Pancreas (tissue), 10 donors: ENCODE measurements at regions not wholly inside any gene's neighbourhood (a gene's known extent, or its start where the extent isn't known, plus 50 kb on each side); places are given as distances from the start of the nearest gene placed in this dataset.

Source experiments
- ATAC-seq, 4 donors: fragments of 200-7000 bp; cut with Tn5 transposase; one replicate each; pipeline versions ENCODE4 v1.8.0 to v1.9.1; 2020; ENCODE audit warnings: mild to moderate bottlenecking in 4 of 4, moderate library complexity in 4 of 4
- DNase-seq, 6 donors: peaks; one replicate each; pipeline ENCODE4 v3.0.0-alpha.2; 2020
- FAIRE-seq: peaks from 2 replicates; lab custom pipeline; 2012; peaks lifted over from hg19 to GRCh38; lab: Jason Lieb, UNC
- H3K27ac ChIP-seq, 4 donors: fragments of 200-600 bp; sonication (generic); 1 replicate in 3 of 4; 2 replicates in 1 of 4; pipeline versions ENCODE4 v1.5.0 to v1.8.0; 2020
- H3K27me3 ChIP-seq, 4 donors: fragments of 200-600 bp; one replicate each; pipeline ENCODE4 v1.8.0; 2021
- H3K36me3 ChIP-seq, 3 donors: fragments of 200-600 bp; sonication (generic) in 1 of 3; one replicate each; pipeline versions ENCODE4 v1.5.0 to v1.8.0; 2020 to 2021
- H3K4me1 ChIP-seq, 3 donors: fragments of 200-600 bp; one replicate each; pipeline ENCODE4 v1.8.0; 2021
- H3K4me3 ChIP-seq, 4 donors: fragments of 200-600 bp; sonication (generic) in 2 of 4; one replicate each; pipeline versions ENCODE4 v1.5.0 to v1.8.0; 2020 to 2021
- H3K9me3 ChIP-seq, 4 donors: fragments of 200-600 bp; one replicate each; pipeline ENCODE4 v1.8.0; 2021
- WGBS, 2 donors: extraction: QIAGEN DNeasy Blood & Tissue Kit; methylation state at CpG; one replicate each; pipeline ENCODE4 v1.1.7; 2013; 5-methylcytosine and 5-hydroxymethylcytosine counted together
- intact Hi-C, 3 donors: fragments of 100-400 bp; cut with DNase I; formaldehyde crosslinking; loops; one replicate each; pipeline versions ENCODE4 v1.11.1 to v1.14.2; 2022
- TF ChIP-seq, protein P1 (sequence below), 4 donors: fragments of 200-600 bp; sonication (generic) in 3 of 4; IDR thresholded peaks; one replicate each; pipeline versions ENCODE4 v1.5.0 to v1.8.0; 2021; ENCODE audit warnings: antibody characterized with exemption in 4 of 4
- donor health status: healthy with polysubstance abuse.
- donor health status: DM: no; HTN: no; CAD: no; lungs with moderate emphysema.
- donor health status: DM: no; HTN: no; CAD: no.
- donor health status: control.
- donor health status: control.
- donor health status: Bipolar disorder and iron deficiency.
- donor health status: DM: yes; HTN: yes; CAD: no.
- donor health status: DM: no; HTN: no; CAD: no.
- donor health status: DM: no; HTN: no; CAD: no.
- donor health status: DM: yes; HTN: yes; CAD: no.

GRCh38 chr5:155189476-155189875, 175.9 kb downstream of the KIF4B start:
- Histone ChIP-seq H3K4me1 (no peaks in the 10 kb centered on the region), H3K4me3 (no peak overlapping the region), H3K27ac (no peak overlapping the region), H3K36me3 (no peaks in the 10 kb centered on the region), H3K9me3 (no peaks in the 10 kb centered on the region), H3K27me3 (no peaks in the 10 kb centered on the region)
- FAIRE-seq (no peak), DNase-seq (no peak), ATAC-seq (no peak)
- 50 to 73% methylated on average over 5 of the region's 5 CpGs for WGBS, 2 donors
- intact Hi-C loops = no loop called here
- TF ChIP-seq, protein P1, sequence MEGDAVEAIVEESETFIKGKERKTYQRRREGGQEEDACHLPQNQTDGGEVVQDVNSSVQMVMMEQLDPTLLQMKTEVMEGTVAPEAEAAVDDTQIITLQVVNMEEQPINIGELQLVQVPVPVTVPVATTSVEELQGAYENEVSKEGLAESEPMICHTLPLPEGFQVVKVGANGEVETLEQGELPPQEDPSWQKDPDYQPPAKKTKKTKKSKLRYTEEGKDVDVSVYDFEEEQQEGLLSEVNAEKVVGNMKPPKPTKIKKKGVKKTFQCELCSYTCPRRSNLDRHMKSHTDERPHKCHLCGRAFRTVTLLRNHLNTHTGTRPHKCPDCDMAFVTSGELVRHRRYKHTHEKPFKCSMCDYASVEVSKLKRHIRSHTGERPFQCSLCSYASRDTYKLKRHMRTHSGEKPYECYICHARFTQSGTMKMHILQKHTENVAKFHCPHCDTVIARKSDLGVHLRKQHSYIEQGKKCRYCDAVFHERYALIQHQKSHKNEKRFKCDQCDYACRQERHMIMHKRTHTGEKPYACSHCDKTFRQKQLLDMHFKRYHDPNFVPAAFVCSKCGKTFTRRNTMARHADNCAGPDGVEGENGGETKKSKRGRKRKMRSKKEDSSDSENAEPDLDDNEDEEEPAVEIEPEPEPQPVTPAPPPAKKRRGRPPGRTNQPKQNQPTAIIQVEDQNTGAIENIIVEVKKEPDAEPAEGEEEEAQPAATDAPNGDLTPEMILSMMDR (IDR thresholded peaks at IDR 0.05) = no peak

GRCh38 chr5:155189981-155190380, 176.4 kb downstream of the KIF4B start:
- FAIRE-seq = no peak
- no peak for DNase-seq
- no peaks in the 10 kb centered on the region for H3K9me3 ChIP-seq
- TF ChIP-seq, protein P1 (IDR thresholded peaks at IDR 0.05) = no peak
- intact Hi-C loops = no loop called here
- ATAC-seq = no peak
- no peaks in the 10 kb centered on the region for H3K36me3 ChIP-seq
- 49 to 52% methylated on average over 4 of the region's 4 CpGs for WGBS, 2 donors
- H3K4me1 ChIP-seq = no peaks in the 10 kb centered on the region
- no peaks in the 10 kb centered on the region for H3K27me3 ChIP-seq
- no peak overlapping the region for H3K4me3 ChIP-seq
- H3K27ac ChIP-seq = no peak overlapping the region

GRCh38 chr5:155193029-155193428, 179.5 kb downstream of the KIF4B start:
- TF ChIP-seq, protein P1 (IDR thresholded peaks at IDR 0.05) = no peak

DNA sequence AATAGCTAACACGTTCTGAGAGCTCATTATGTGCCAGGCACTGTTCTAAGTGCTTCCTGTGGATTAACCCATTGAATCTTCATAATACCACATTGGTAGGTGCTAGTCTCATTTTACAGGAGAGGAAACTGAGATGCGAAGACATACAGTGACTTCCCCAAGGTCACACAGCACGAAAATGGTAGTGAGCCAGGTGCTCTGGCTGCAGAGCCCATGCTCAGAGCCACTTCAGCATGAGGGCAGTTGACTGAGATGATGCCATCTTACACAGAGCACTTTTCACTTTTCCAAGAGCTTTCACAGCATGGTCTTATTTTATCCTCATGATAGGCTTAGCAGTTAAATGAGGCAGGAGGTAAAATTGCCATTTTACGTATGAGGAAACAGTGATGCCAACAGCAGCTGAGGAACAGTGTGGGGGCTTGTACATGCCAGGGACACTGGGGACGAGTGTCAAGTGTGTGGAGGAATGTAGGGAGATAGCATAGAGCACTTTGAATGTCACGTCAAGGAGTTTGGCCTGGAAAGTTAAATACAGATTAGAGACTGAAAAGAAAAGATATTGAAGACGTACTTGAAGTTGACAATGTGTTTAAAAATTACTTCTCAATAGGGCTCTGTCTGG, 180.0 kb downstream of the KIF4B start:
- no peaks in the 10 kb centered on the region for H3K27me3 ChIP-seq
- FAIRE-seq (no peak), DNase-seq (no peak), ATAC-seq (no peak)
- intact Hi-C loops = no loop called here
- TF ChIP-seq, protein P1 (IDR thresholded peaks at IDR 0.05) = no peak
- H3K4me1 ChIP-seq = no peaks in the 10 kb centered on the region
- 37 to 41% methylated on average over 7 of the region's 7 CpGs for WGBS, 2 donors
- no peaks in the 10 kb centered on the region for H3K9me3 ChIP-seq
- no peaks in the 10 kb centered on the region for H3K36me3 ChIP-seq
- H3K4me3 ChIP-seq = no peak overlapping the region
- no peak overlapping the region for H3K27ac ChIP-seq

More at GRCh38 chr5:155193029-155193428, 179.5 kb downstream of the KIF4B start:
- 48 to 51% methylated on average over 3 of the region's 3 CpGs for WGBS, 2 donors
- Histone ChIP-seq H3K9me3 (no peaks in the 10 kb centered on the region), H3K4me3 (no peak overlapping the region), H3K27me3 (no peaks in the 10 kb centered on the region), H3K4me1 (no peaks in the 10 kb centered on the region), H3K27ac (no peak overlapping the region), H3K36me3 (no peaks in the 10 kb centered on the region)
- DNase-seq = no peak
- ATAC-seq = no peak
- intact Hi-C loops = no loop called here
- FAIRE-seq = no peak

- DNase-seq (no peak), ATAC-seq (no peak), FAIRE-seq (no peak)
- Histone ChIP-seq H3K36me3 (no peaks in the 10 kb centered on the region), H3K27ac (no peak overlapping the region), H3K4me1 (no peaks in the 10 kb centered on the region), H3K9me3 (no peaks in the 10 kb centered on the region), H3K4me3 (no peak overlapping the region), H3K27me3 (no peaks in the 10 kb centered on the region)
- TF ChIP-seq, protein P1 (IDR thresholded peaks at IDR 0.05) = no peak
- 55 to 59% methylated on average over 4 of the region's 4 CpGs for WGBS, 2 donors
- intact Hi-C loops = no loop called here
Measured at GRCh38 chr5:155200608-155201007, 187.1 kb downstream of the KIF4B start.
